OCI-LY1 (cell line): ENCODE measurements at regions not wholly inside any gene's neighbourhood (a gene's known extent, or its start where the extent isn't known, plus 50 kb on each side); places are given as distances from the start of the nearest gene placed in this dataset.

Experiments
- EZH2 ChIP-seq: fragments of 200-600 bp; sonication (generic), shearing (Covaris generic); IDR thresholded peaks from 2 replicates; pipeline ENCODE4 v1.8.0; 2017; ENCODE audit warnings: borderline replicate concordance, mixed run types, mild to moderate bottlenecking, antibody characterized with exemption, low read length, moderate library complexity, mixed read lengths
- TF ChIP-seq, protein P1 (sequence below): fragments of 200-600 bp; sonication (generic), shearing (Covaris generic); IDR thresholded peaks from 2 replicates; pipeline ENCODE4 v1.5.1; 2017; ENCODE audit warnings: mild to moderate bottlenecking, antibody characterized with exemption, low read length, moderate library complexity, mixed read lengths

DNA sequence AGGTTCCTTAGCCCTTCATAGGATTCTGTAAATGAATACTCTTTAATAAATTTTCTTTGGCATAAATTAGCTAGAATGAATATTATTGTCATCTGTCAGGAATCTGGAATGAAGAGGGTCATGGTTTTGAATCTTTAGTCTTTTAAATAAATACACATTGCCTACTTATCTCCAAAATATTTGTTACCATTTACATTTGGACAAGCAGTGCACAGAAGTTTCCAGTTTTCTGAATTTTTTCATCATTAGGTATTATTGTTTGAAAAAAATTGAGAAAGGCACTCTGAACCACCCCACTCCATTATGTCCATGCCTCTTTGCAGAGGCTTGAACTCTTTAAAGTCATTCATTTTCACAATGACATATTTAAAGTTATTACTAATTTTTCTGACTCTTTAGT is 549.0 kb upstream of the LUZP2 start:
- TF ChIP-seq, protein P1, sequence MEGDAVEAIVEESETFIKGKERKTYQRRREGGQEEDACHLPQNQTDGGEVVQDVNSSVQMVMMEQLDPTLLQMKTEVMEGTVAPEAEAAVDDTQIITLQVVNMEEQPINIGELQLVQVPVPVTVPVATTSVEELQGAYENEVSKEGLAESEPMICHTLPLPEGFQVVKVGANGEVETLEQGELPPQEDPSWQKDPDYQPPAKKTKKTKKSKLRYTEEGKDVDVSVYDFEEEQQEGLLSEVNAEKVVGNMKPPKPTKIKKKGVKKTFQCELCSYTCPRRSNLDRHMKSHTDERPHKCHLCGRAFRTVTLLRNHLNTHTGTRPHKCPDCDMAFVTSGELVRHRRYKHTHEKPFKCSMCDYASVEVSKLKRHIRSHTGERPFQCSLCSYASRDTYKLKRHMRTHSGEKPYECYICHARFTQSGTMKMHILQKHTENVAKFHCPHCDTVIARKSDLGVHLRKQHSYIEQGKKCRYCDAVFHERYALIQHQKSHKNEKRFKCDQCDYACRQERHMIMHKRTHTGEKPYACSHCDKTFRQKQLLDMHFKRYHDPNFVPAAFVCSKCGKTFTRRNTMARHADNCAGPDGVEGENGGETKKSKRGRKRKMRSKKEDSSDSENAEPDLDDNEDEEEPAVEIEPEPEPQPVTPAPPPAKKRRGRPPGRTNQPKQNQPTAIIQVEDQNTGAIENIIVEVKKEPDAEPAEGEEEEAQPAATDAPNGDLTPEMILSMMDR, result no peak
- no peak for TF ChIP-seq EZH2
